Muscle layer of duodenum (tissue), 2 donors: ENCODE measurements at regions not wholly inside any gene's neighbourhood (a gene's known extent, or its start where the extent isn't known, plus 50 kb on each side); places are given as distances from the start of the nearest gene placed in this dataset.

ENCODE experiments used
- H3K27ac ChIP-seq: one replicate; pipeline ENCODE4 v1.7.0; 2013; ENCODE audit warnings: mild to moderate bottlenecking, low read length
- H3K27me3 ChIP-seq: one replicate; pipeline ENCODE4 v1.7.0; 2013; ENCODE audit warnings: low read depth, mild to moderate bottlenecking, control low read depth, low read length
- H3K36me3 ChIP-seq, 2 donors: one replicate each; pipeline ENCODE4 v1.7.0; 2013; ENCODE audit warnings: low read length in 2 of 2, control low read depth in 1 of 2, mild to moderate bottlenecking in 1 of 2; ENCODE audit not compliant: insufficient read depth in 2 of 2, control insufficient read depth in 1 of 2
- H3K4me1 ChIP-seq, 2 donors: one replicate each; pipeline ENCODE4 v1.7.0; 2013; ENCODE audit warnings: low read length in 2 of 2, mild to moderate bottlenecking in 2 of 2, control low read depth in 1 of 2, moderate library complexity in 1 of 2; ENCODE audit not compliant: insufficient read depth in 2 of 2, control insufficient read depth in 1 of 2
- H3K4me3 ChIP-seq, 2 donors: one replicate each; pipeline ENCODE4 v1.7.0; 2013; ENCODE audit warnings: low read length in 2 of 2, low read depth in 1 of 2, mild to moderate bottlenecking in 1 of 2
- H3K9me3 ChIP-seq, 2 donors: one replicate each; pipeline ENCODE4 v1.7.0; 2013; ENCODE audit warnings: low read length in 2 of 2, control low read depth in 1 of 2, mild to moderate bottlenecking in 1 of 2; ENCODE audit not compliant: control insufficient read depth in 1 of 2
- donor health status: healthy.

DNA sequence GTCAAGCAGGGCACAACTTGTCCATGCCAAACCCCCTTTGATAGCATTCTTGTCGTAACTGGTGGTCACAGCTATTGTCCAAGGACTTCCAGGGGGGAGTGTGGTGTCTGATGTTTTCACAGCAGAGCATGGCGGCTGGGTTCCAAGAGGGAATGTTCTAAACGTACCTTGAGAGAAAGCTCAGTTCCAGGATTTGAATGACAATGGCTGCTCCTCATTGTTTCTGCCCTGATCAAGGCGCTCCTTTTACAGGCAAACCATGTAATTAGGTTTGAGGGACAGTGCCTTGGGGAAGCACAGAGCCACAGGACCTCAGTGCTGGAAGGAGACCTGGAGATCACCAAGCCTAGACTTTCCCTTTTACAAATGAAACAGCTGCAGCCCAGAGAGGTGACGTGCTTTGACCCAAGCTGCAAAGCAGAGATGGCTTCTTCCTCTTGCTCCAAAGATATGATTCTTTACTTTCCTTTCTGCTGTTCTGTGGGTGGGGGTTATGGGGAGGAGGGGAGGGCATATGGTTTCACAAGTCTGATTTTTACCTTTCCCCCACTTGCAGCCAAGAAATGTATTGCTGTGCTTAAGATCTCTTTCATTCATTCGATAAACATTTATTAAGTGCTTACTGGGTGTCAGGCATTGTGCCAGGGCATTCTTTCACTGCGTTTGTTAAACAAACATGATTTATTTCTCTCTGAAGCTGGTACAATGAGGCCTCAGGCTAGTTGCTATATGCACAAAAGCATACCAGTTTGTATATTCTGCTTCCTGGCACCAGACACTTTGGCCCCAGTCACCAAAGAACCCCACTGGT, 172.8 kb downstream of the KTN1 start:
- peaks cover 0 to 16% of the 10 kb centered on the region in 2 donors for H3K4me1 ChIP-seq
- H3K27ac ChIP-seq: no peak overlapping the region
- H3K27me3 ChIP-seq: no peaks in the 10 kb centered on the region
- H3K9me3 ChIP-seq: no peaks in the 10 kb centered on the region
- no peak overlapping the region for H3K4me3 ChIP-seq
- H3K36me3 ChIP-seq: no peaks in the 10 kb centered on the region

DNA sequence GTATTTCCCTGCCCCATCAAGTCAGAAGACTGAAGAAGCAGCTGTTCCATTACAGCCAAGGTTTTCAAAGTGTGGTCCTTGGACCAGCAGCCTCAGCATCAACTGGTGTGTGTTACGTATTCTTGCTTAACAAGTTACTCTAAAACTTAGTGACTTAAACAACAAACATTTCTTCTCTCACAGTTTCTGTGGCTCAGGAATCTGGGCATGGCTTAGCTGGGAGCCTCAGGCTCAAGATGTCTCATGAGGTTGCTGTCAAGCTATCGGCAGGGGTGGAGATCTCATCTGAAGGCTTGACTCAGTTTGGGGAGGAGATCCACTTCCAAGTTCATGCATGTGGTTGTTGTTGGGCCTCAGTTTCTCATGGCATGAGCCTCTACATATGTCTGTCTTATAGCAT, 174.5 kb downstream of the KTN1 start:
- H3K9me3 ChIP-seq: no peaks in the 10 kb centered on the region
- H3K27ac ChIP-seq: no peak overlapping the region
- peaks cover 0 to 16% of the 10 kb centered on the region in 2 donors for H3K4me1 ChIP-seq
- no peaks in the 10 kb centered on the region for H3K36me3 ChIP-seq
- no peak overlapping the region for H3K4me3 ChIP-seq
- no peaks in the 10 kb centered on the region for H3K27me3 ChIP-seq

DNA sequence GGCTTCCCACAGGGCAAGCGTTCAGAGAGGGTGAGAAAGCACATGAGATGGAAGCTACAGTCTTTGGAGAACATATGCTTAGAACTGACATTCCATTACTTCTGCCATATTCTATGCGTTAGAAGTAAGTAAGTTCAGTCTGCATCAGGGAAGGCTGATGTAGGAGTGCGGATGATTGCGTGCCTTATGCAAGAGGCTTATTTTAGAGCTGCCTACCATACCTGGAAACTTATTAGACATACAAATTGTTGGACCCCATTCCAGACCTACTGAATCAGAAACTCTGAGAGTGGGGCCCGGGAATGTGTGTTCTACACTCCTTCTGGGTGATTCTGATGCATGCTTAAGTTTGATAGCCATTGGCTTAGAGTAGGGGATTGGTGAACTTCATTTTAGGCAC, 174.9 kb downstream of the KTN1 start:
- Histone ChIP-seq H3K4me1 (peaks cover 0 to 16% of the 10 kb centered on the region in 2 donors), H3K27me3 (no peaks in the 10 kb centered on the region), H3K9me3 (no peaks in the 10 kb centered on the region), H3K4me3 (no peak overlapping the region), H3K36me3 (no peaks in the 10 kb centered on the region), H3K27ac (no peak overlapping the region)

DNA sequence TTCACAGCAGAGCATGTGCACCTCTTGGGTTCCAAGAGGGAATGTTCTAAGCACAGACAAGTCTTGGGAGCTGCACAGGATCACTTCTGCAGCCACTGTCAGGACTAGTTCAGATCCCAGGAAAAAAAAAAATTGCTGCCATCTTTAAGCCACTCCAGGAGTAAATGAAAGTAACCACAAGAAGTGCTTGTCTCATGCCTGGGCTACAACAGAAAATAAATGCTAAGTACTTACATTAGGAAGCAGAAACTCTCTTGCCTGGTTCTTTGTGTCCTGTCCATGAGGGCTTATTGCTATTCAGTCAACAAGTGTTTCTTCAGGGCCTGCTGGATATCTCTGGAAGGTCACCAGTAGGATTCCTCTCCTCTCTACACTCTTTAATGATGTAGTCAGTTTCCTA, 176.1 kb downstream of the KTN1 start:
- Histone ChIP-seq H3K27me3 (no peaks in the 10 kb centered on the region), H3K9me3 (no peaks in the 10 kb centered on the region), H3K4me1 (peaks cover 0 to 16% of the 10 kb centered on the region in 2 donors), H3K27ac (no peak overlapping the region), H3K36me3 (no peaks in the 10 kb centered on the region), H3K4me3 (no peak overlapping the region)

DNA sequence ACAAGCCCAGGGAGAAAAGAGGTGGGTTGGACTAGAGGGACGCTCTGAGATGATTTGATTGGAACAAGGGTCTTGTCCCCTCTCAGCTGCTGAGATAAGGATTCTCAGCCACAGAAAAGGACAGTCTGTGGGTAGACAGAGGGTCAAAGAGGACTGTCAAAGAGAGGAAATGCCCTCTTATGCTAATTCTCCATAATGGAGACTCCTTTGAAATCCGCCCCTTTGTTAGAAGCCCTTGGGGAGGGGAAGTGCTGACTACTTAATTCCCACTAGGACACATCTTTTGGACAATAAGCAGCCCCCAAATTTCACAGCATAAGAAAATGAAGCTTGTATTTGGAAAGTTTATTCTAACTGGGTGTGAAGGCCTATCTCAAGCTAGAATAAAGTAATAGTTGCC, 176.6 kb downstream of the KTN1 start:
- no peak overlapping the region for H3K27ac ChIP-seq
- H3K4me1 ChIP-seq: peaks cover 0 to 16% of the 10 kb centered on the region in 2 donors
- H3K4me3 ChIP-seq: no peak overlapping the region
- H3K9me3 ChIP-seq: no peaks in the 10 kb centered on the region
- no peaks in the 10 kb centered on the region for H3K27me3 ChIP-seq
- H3K36me3 ChIP-seq: no peaks in the 10 kb centered on the region

DNA sequence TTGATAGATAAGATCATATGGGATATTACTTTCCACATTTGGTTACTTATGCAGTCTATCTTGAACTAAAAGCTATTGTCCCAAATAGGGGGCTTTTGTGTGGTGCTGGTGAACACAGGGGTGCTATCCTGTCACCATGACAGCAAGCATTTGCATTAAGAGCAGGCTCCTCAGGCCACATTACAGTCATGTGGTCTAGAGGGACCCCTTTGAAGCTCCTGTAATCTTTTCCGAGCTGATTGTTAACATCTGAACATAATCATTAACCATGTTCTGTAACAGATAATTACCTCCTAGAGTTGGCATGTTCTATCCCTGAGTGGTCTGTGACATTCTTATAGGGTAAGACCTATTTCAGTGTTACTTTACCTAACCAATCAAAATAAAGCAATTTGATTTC, 178.8 kb downstream of the KTN1 start:
- H3K27me3 ChIP-seq: no peaks in the 10 kb centered on the region
- H3K4me1 ChIP-seq: no peaks in the 10 kb centered on the region
- no peak overlapping the region for H3K4me3 ChIP-seq
- H3K9me3 ChIP-seq: no peaks in the 10 kb centered on the region
- no peak overlapping the region for H3K27ac ChIP-seq
- H3K36me3 ChIP-seq: no peaks in the 10 kb centered on the region

DNA sequence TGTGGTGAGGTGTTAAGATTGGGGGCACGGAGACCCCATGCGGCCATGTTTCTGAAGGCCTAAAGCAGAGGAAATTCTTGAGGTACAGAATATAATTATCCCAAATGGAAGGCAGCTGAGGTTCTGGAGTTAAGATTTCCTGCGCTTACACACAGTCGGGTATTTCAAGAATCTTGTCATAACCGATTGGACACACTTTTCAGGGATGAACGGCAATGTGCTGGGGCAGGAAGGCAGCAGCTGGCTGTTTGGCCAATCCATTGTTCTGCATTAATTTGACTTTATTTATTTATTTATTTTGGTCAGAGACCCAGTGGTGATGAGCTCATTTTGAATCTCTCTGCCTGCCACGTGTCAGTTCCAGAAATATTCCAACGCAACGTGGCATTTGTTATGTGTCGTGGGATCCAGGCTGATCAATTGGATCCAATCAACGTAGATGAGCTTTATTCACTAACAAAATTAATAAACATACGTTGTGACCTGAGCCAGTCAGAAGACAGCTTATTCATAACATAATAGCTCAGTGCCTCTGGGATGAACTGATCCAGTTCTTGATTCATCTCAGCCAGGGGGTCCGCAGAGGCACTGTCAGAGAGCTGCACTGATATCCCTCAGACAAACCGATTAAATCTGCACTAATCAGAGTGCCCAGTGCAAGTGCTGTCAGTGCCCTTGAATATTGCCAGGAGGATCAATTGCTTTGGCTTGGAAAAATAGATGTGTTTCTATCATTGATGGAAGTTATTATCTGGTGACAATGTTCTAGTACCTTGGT, 181.0 kb downstream of the KTN1 start:
- Histone ChIP-seq H3K9me3 (no peaks in the 10 kb centered on the region), H3K36me3 (no peaks in the 10 kb centered on the region), H3K4me3 (no peak overlapping the region), H3K27ac (no peak overlapping the region), H3K27me3 (no peaks in the 10 kb centered on the region), H3K4me1 (no peaks in the 10 kb centered on the region)

DNA sequence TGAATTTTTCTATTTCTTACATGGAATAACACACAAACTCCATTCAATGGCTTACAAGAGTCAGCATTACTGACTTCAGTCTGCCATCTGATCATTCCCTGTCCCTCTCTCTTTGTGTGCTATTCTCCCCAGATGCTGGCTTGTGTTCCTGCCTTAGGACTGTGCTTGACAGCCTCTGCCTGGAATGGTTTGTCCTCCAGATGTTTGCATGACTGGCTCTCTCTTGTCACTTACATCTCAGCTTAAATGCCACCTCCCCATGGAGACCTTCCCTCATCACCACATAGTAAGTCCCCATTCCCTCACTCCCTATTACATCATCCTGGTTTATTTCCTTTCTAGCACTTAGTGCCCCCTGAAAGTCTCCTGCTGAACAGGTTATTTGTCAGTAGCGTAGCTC, 181.6 kb downstream of the KTN1 start:
- Histone ChIP-seq H3K27me3 (no peaks in the 10 kb centered on the region), H3K27ac (no peak overlapping the region), H3K4me1 (no peaks in the 10 kb centered on the region), H3K4me3 (no peak overlapping the region), H3K36me3 (no peaks in the 10 kb centered on the region), H3K9me3 (no peaks in the 10 kb centered on the region)

DNA sequence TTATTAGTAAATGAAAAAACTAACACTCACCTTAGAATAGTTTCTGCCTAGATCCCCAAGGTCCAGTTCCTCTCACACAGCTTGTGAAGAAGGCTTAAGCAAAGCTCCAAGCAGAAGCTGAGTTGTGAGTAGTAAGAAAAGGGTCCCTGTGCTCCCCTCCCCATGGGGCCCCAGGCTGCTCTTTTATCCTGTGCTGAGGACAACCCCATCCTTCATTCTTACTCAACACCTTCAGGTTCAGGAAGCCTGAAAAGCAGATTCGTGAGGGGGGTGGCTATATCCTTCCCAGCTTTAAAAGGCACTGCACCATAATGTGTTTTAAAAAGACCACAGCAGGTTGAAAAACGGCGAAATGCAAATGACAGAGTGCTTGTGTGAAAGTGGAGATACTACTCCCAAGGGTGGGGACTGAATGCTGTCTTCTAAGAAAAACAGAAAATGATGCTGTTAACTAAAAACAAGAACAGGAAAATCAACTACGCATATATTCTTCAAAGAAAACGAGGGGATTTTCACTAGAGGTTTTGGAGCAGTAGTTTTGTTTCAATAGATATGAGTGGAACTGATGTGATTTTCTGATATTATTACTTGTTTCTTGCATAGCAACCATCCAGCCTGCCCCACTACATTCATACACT, 182.7 kb downstream of the KTN1 start:
- no peaks in the 10 kb centered on the region for H3K4me1 ChIP-seq
- H3K9me3 ChIP-seq: no peaks in the 10 kb centered on the region
- H3K4me3 ChIP-seq: no peak overlapping the region
- H3K27ac ChIP-seq: no peak overlapping the region
- no peaks in the 10 kb centered on the region for H3K27me3 ChIP-seq
- no peaks in the 10 kb centered on the region for H3K36me3 ChIP-seq

DNA sequence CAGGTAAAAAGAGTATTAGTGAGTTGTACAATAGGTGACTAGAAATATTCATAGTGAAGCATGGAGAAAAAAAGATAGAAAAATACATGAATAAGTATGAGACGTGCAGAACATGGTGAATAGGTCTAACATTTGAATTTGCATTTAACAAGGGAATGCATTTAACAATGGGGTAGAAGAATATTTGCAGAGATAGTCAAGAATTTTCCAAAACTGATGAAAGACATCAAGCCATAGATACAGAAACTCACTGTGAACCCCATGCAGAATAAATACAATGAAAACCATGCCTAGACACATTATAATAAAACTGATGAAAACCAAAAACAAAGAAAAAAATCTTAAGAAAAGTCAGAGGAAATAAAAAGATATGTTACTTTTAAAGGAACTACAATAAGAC, 184.8 kb downstream of the KTN1 start:
- Histone ChIP-seq H3K4me1 (no peaks in the 10 kb centered on the region), H3K36me3 (no peaks in the 10 kb centered on the region), H3K9me3 (no peaks in the 10 kb centered on the region), H3K27ac (no peak overlapping the region), H3K27me3 (no peaks in the 10 kb centered on the region), H3K4me3 (no peak overlapping the region)

DNA sequence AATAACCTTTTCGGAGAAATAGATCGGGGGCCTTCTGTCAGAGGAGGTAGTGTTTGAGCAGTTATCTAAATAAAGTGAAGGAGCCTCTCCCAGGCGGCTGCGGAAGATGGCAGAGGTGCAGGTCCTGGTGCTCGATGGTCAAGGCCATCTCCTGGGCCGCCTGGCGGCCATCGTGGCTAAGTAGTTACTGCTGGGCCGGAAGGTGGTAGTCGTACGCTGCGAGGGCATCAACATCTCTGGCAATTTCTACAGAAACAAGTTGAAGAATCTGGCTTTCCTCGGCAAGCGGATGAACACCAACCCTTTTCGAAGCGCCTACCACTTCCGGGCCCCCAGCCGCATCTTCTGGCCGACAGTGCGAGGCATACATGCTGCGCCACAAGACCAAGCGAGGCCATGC, 186.1 kb downstream of the KTN1 start:
- H3K27me3 ChIP-seq: no peaks in the 10 kb centered on the region
- no peaks in the 10 kb centered on the region for H3K9me3 ChIP-seq
- H3K27ac ChIP-seq: no peak overlapping the region
- H3K4me3 ChIP-seq: no peak overlapping the region
- H3K36me3 ChIP-seq: no peaks in the 10 kb centered on the region
- no peaks in the 10 kb centered on the region for H3K4me1 ChIP-seq
